GM12892 (cell line): ENCODE measurements at regions not wholly inside any gene's neighbourhood (a gene's known extent, or its start where the extent isn't known, plus 50 kb on each side); places are given as distances from the start of the nearest gene placed in this dataset.

Experiments
- DNase-seq: peaks from one replicate; pipeline ENCODE4 v3.0.0; 2011; ENCODE audit not compliant: insufficient read length
- FAIRE-seq: peaks from 2 replicates; lab custom pipeline; 2011; peaks lifted over from hg19 to GRCh38; lab: Jason Lieb, UNC
- POLR2A ChIP-seq: IDR thresholded peaks from 2 replicates; pipeline ENCODE4 v1.6.1; 2011; ENCODE audit warnings: low read depth, low read length, control low read depth
- POLR2AphosphoS5 ChIP-seq: IDR thresholded peaks from 2 replicates; pipeline ENCODE4 v1.6.1; 2011; ENCODE audit warnings: low read depth, low read length, control low read depth
- TAF1 ChIP-seq: IDR thresholded peaks from 2 replicates; pipeline ENCODE4 v1.6.1; 2011; ENCODE audit warnings: low read depth, mild to moderate bottlenecking, control low read depth, low read length, borderline replicate concordance

DNA sequence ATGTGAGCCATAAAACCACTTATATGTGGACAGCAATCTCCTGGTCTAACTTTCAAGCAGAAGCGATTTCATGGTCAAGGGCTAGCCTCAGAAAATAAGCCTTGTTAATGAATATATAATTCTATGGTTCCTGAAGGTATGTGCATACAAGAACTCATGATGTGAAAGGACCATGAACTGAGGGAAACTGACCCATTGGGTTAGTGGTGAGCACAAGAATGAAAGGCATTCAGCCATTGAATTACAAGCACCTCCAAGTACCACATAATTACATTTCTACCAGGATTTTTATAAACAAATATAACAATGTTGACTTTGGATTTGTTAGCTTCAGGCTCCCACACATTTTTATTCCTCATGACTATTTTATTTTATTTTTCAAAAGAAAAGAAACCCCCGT is 459.0 kb downstream of the TLE4 start:
- no peak for TF ChIP-seq POLR2AphosphoS5
- no peak for TF ChIP-seq POLR2A
- no peak for TF ChIP-seq TAF1
- no peak for FAIRE-seq
- DNase-seq = no peak

DNA sequence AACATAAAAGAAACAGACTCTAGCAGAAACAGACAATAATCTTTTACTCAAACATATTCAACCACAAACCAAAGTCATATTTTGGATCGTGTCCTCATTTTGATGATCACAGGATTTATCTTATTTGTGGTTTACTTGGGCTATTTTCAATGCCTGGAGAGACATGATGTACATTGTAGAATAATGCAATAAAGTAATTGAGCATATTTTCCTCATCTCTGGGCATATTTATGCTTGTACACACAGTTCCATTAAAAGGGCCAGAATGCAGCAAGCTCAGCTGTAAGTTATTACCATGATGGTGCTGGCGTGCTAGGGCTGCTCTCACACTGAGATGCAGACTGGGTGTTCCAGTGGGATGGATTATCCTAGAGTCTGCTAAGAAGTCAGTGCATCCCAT is 456.7 kb downstream of the TLE4 start:
- FAIRE-seq (no peak), DNase-seq (no peak)
- TF ChIP-seq POLR2A (no peak), POLR2AphosphoS5 (no peak), TAF1 (no peak)

GRCh38 chr9:80025796-80026520 is 454.2 kb downstream of the TLE4 start:
- no peak for FAIRE-seq
- TF ChIP-seq POLR2A (no peak), TAF1 (no peak), POLR2AphosphoS5 (no peak)

GRCh38 chr9:80025131-80025530 is 453.4 kb downstream of the TLE4 start:
- DNase-seq (no peak), FAIRE-seq (no peak)
- TF ChIP-seq POLR2A (no peak), POLR2AphosphoS5 (no peak), TAF1 (no peak)

More at GRCh38 chr9:80025796-80026520, 454.2 kb downstream of the TLE4 start:
- DNase-seq = no peak

DNA sequence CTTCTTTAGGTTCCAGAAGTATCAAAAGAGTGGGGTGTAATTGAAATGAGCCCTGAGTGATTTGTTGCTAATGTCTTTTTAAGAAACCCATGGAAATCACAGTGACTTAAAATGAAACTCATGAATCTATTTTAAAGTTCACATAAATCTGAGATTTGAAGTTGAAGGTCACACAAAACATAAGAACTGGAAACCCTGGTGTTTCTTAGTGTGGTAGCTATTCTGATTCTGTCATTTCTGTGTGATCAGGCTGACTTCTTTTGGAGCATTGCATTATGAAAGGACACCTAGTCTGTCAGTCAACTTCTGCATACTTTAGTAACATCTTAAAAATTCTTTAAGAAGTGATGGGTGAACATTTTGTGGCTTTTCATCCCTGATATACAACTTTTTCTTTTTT is 448.8 kb downstream of the TLE4 start:
- no peak for FAIRE-seq

DNA sequence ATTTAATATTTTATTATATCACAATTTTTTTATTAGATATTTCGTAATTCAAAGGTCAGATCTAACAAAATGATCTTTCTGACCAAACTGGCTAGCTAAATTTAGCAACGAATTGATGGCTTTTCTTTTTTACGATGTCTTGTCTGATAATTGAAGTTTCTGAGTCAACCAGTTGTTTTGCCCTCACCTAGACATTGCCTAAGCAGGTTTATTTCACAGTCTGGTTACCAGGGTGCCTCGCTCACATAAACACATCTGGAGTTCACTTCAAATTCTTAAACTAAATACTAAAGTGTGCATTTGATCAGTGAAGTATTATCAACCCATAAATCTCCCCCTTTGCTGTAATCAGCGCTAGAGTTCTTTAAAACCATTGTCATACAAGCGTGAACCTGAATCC is 448.3 kb downstream of the TLE4 start:
- FAIRE-seq (no peak), DNase-seq (no peak)
- TF ChIP-seq TAF1 (no peak), POLR2A (no peak), POLR2AphosphoS5 (no peak)

More for the DNA sequence above, 448.8 kb downstream of the TLE4 start:
- TF ChIP-seq POLR2AphosphoS5 = no peak
- TF ChIP-seq TAF1 = no peak
- TF ChIP-seq POLR2A = no peak
- no peak for DNase-seq

- no peak for FAIRE-seq
- TF ChIP-seq TAF1 (no peak), POLR2A (no peak), POLR2AphosphoS5 (no peak)
Observed at GRCh38 chr9:80013891-80014290, 442.1 kb downstream of the TLE4 start.

DNA sequence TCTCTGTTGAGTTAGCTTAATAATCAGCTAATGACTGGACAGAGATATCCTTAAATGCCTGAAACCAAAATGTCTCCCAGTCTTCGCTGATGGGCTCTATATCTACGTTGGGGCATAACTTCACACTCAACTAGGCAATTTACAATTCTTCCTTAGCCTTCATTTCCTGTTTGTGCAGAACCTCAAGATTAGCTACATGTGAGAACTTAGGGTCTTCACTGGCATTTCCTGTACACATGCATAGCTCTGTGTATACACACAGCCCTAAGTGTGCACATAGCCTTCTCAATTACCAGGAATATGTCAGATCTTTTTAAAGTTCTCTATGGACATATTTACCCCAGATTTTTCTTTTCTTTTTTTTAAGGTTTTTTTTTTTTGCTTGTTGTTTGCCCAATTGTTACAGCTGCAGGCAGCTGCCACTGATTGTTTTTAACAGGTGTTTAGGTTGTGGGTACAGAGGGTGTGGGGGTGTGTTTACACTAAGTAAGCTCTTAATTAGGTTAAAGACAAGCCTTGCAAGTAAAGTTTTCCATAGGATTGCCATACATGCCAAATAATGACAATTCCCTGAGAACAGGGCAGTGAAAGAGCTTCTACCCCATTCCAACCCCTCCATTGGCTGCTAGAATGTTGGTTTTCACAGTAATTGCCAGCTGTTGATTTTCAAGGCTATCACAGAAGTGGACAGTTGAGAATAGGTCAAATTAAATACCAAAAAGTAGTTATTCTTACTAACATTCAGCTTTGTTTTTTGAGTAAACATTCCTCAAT is 441.0 kb downstream of the TLE4 start:
- no peak for FAIRE-seq
- TF ChIP-seq POLR2A (no peak), TAF1 (no peak), POLR2AphosphoS5 (no peak)
- no peak for DNase-seq

More at GRCh38 chr9:80013891-80014290, 442.1 kb downstream of the TLE4 start:
- no peak for DNase-seq

DNA sequence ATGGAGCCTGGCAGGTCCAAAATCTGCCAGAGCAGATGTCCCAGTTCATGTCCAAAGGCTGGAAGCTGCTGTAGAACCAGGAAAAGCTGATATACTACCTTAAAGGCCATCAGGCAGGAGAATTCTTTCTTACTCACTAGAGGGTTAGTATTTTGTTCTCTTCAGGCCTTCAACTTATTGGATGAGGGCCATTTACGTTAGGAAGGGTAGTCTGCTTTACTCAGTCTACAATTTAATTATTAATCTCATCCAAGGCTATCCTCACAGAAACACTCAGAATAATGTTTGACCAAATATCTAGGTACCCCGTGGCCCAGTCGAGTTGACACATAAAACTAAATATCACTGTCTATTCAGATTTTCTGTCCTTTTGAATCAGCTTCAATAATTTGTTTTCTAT is 437.4 kb downstream of the TLE4 start:
- no peak for DNase-seq
- no peak for TF ChIP-seq TAF1
- TF ChIP-seq POLR2AphosphoS5 = no peak
- TF ChIP-seq POLR2A = no peak
- no peak for FAIRE-seq

DNA sequence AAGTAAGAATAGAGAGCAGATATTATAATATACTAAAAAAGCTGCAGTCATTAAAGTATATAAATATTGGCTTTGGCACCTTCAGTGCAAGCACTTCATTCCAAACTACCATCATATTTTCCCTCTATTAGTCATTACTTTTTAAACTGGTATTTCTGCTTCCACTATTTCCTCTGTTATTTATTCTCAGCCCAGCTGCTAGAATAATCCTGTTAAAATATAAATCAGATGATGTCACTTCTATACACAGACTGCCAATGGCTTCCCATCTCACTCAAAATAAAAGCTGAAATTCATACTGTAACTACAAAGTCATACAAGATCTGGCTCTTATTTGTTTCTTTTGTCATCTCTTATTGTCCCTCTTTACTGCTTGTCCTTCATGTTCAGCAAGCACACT is 432.9 kb downstream of the TLE4 start:
- TF ChIP-seq TAF1 = no peak
- no peak for TF ChIP-seq POLR2AphosphoS5
- TF ChIP-seq POLR2A = no peak
- no peak for FAIRE-seq
- DNase-seq = no peak

DNA sequence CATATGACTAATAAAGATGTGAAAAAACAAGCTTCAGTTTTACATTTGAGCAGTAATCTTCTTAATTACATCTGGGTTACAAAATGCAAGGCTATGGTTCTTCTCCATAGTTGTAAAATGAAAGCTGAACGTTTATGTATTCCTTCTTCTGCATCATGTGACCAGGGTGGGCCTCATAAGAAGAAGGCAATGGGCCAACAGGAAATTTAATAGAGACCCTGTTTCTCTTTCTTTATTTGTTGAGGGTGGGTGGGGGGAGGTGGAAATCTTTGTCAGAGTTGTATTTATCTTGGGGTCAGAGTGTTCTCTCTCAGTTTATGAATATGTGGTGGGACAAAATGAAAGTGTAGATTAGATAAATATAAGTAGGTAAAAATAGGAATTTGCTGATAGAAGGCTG is 418.8 kb downstream of the TLE4 start:
- no peak for FAIRE-seq
- TF ChIP-seq POLR2A (no peak), POLR2AphosphoS5 (no peak), TAF1 (no peak)
- no peak for DNase-seq

DNA sequence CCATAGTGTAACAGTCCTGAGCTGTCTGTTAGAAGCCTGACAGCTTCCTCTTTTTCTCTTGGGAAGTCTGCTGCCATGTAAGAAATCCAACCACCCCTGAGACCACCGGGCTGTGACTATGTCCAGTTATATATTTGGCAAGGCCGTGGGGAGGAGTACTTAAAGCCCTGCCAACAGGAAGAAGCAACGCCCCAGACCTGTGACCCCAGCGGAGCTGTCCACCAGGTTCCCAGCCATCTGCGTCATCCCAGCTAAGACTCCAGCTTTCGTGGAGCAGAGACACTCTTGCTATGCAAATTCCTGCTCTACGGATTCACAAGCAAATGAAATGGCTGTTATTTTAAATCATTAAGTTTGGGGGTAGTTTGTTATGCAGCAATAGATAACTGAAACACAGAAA is 417.3 kb downstream of the TLE4 start:
- DNase-seq = no peak
- no peak for FAIRE-seq
- no peak for TF ChIP-seq TAF1
